Hepatocyte (in vitro differentiated cells): ENCODE measurements at regions not wholly inside any gene's neighbourhood (a gene's known extent, or its start where the extent isn't known, plus 50 kb on each side); places are given as distances from the start of the nearest gene placed in this dataset.

Experiments used
- CTCF ChIP-seq: fragments of 200-600 bp; sonication (generic); IDR thresholded peaks from 2 replicates; pipeline ENCODE4 v1.5.1; 2016; ENCODE audit warnings: antibody characterized with exemption, mild to moderate bottlenecking; ENCODE audit not compliant: poor library complexity
- EZH2 ChIP-seq: fragments of 200-600 bp; sonication (generic); IDR thresholded peaks from 2 replicates; pipeline ENCODE4 v1.6.1; 2016; ENCODE audit warnings: antibody characterized with exemption, mild to moderate bottlenecking, borderline replicate concordance
- EZH2phosphoT487 ChIP-seq: fragments of 200-600 bp; sonication (generic); IDR thresholded peaks from one replicate; pipeline ENCODE4 v1.6.1; 2018; ENCODE audit warnings: antibody characterized with exemption, mild to moderate bottlenecking, low read depth, moderate library complexity; ENCODE audit not compliant: unreplicated experiment, severe bottlenecking

- no peak for TF ChIP-seq EZH2phosphoT487
- no peak for TF ChIP-seq CTCF
- TF ChIP-seq EZH2 = no peak
These were observed 108.2 kb upstream of the SLC38A2 start for GRCh38 chr12:46480724-46481123.
